Ishikawa (cell line): ENCODE measurements at regions not wholly inside any gene's neighbourhood (a gene's known extent, or its start where the extent isn't known, plus 50 kb on each side); places are given as distances from the start of the nearest gene placed in this dataset.

Source experiments
- CEBPB ChIP-seq: IDR thresholded peaks from 2 replicates; pipeline ENCODE4 v1.6.1; 2012
- CREB1 ChIP-seq: IDR thresholded peaks from 2 replicates; pipeline ENCODE4 v1.6.1; 2012; ENCODE audit warnings: low read depth
- EGR1 ChIP-seq: IDR thresholded peaks from 2 replicates; pipeline ENCODE4 v1.6.1; 2012
- EP300 ChIP-seq: IDR thresholded peaks from 2 replicates; pipeline ENCODE4 v1.6.1; 2012; ENCODE audit warnings: borderline replicate concordance
- RAD21 ChIP-seq: IDR thresholded peaks from 2 replicates; pipeline ENCODE4 v1.6.1; 2012; ENCODE audit warnings: low read depth
- ZBTB7A ChIP-seq: IDR thresholded peaks from 2 replicates; pipeline ENCODE4 v1.6.1; 2012; ENCODE audit warnings: low read depth
- TF ChIP-seq, protein P1 (sequence below): IDR thresholded peaks from 2 replicates; pipeline ENCODE4 v1.6.1; 2012
- TF ChIP-seq, protein P2 (sequence below): IDR thresholded peaks from 2 replicates; pipeline ENCODE4 v1.6.1; 2012; ENCODE audit warnings: low read depth, mild to moderate bottlenecking
- TF ChIP-seq, protein P3 (sequence below): IDR thresholded peaks from 2 replicates; pipeline ENCODE4 v1.6.1; 2012

DNA sequence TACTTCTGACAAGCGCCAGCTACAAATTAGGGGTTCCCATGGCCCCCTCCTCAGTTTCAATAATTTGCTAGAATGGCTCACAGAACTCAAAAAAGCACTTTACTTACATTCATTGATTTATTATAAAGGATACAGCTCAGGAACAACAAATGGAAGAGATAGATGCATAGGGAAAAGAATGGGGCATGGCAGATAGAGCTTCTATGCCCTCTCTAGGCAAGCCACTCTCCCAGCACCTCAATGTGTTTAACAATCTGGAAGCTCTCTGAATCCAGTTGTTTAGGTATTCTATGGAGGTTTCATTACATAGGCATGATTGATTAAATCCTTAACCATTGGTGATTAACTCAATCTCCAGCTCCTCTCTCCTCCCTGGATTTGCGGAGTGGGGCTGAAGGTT lies 184.5 kb upstream of the DAAM1 start:
- TF ChIP-seq EP300: no peak
- TF ChIP-seq, protein P1, sequence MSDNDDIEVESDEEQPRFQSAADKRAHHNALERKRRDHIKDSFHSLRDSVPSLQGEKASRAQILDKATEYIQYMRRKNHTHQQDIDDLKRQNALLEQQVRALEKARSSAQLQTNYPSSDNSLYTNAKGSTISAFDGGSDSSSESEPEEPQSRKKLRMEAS: no peak
- TF ChIP-seq, protein P2, sequence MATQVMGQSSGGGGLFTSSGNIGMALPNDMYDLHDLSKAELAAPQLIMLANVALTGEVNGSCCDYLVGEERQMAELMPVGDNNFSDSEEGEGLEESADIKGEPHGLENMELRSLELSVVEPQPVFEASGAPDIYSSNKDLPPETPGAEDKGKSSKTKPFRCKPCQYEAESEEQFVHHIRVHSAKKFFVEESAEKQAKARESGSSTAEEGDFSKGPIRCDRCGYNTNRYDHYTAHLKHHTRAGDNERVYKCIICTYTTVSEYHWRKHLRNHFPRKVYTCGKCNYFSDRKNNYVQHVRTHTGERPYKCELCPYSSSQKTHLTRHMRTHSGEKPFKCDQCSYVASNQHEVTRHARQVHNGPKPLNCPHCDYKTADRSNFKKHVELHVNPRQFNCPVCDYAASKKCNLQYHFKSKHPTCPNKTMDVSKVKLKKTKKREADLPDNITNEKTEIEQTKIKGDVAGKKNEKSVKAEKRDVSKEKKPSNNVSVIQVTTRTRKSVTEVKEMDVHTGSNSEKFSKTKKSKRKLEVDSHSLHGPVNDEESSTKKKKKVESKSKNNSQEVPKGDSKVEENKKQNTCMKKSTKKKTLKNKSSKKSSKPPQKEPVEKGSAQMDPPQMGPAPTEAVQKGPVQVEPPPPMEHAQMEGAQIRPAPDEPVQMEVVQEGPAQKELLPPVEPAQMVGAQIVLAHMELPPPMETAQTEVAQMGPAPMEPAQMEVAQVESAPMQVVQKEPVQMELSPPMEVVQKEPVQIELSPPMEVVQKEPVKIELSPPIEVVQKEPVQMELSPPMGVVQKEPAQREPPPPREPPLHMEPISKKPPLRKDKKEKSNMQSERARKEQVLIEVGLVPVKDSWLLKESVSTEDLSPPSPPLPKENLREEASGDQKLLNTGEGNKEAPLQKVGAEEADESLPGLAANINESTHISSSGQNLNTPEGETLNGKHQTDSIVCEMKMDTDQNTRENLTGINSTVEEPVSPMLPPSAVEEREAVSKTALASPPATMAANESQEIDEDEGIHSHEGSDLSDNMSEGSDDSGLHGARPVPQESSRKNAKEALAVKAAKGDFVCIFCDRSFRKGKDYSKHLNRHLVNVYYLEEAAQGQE: no peak
- TF ChIP-seq EGR1: no peak
- no peak for TF ChIP-seq RAD21
- TF ChIP-seq ZBTB7A: no peak
- TF ChIP-seq, protein P3, sequence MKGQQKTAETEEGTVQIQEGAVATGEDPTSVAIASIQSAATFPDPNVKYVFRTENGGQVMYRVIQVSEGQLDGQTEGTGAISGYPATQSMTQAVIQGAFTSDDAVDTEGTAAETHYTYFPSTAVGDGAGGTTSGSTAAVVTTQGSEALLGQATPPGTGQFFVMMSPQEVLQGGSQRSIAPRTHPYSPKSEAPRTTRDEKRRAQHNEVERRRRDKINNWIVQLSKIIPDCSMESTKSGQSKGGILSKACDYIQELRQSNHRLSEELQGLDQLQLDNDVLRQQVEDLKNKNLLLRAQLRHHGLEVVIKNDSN: no peak
- no peak for TF ChIP-seq CEBPB
- TF ChIP-seq CREB1: no peak
